Keratinocyte (primary cell): ENCODE measurements at regions not wholly inside any gene's neighbourhood (a gene's known extent, or its start where the extent isn't known, plus 50 kb on each side); places are given as distances from the start of the nearest gene placed in this dataset.

Experiments
- DNase-seq: peaks from one replicate; pipeline ENCODE4 v3.0.0-alpha.2; 2011; ENCODE audit warnings: low read depth, missing footprints, low spot score
- FAIRE-seq: peaks from 2 replicates; lab custom pipeline; 2011; peaks lifted over from hg19 to GRCh38; lab: Jason Lieb, UNC
- H2AFZ ChIP-seq: 2 replicates; pipeline ENCODE4 v1.6.0; 2012; ENCODE audit warnings: low read length, control low read depth, inconsistent platforms; ENCODE audit not compliant: control insufficient read depth
- H3K27ac ChIP-seq: 2 replicates; pipeline ENCODE4 v1.5.1; 2011; ENCODE audit warnings: low read length; ENCODE audit not compliant: control insufficient read depth, insufficient read depth
- H3K27me3 ChIP-seq: 3 replicates; pipeline ENCODE4 v1.6.0; 2011; ENCODE audit warnings: low read length; ENCODE audit not compliant: control insufficient read depth, insufficient read depth; ENCODE audit errors: extremely low read depth
- H3K36me3 ChIP-seq, 2 experiments: 2 replicates in 1 of 2; 3 replicates in 1 of 2; pipeline ENCODE4 v1.5.1; 2011; ENCODE audit warnings: low read length in 2 of 2, mild to moderate bottlenecking in 1 of 2; ENCODE audit not compliant: control insufficient read depth in 2 of 2, insufficient read depth in 2 of 2; ENCODE audit errors: extremely low read depth in 1 of 2
- H3K4me1 ChIP-seq: 3 replicates; pipeline ENCODE4 v1.5.1; 2011; ENCODE audit warnings: low read length; ENCODE audit not compliant: control insufficient read depth, insufficient read depth; ENCODE audit errors: extremely low read depth
- H3K4me2 ChIP-seq: 3 replicates; pipeline ENCODE4 v1.6.0; 2011; ENCODE audit warnings: low read depth, low read length; ENCODE audit not compliant: control insufficient read depth, insufficient read depth; ENCODE audit errors: extremely low read depth
- H3K4me3 ChIP-seq, 3 experiments: fragments of 200-600 bp in 1 of 3; sonication (generic) in 1 of 3; 2 replicates in 2 of 3; 3 replicates in 1 of 3; pipeline ENCODE4 v1.5.1; 2011 to 2016; ENCODE audit warnings: low read length in 3 of 3, mild to moderate bottlenecking in 3 of 3, control low read depth in 2 of 3, inconsistent platforms in 1 of 3, low read depth in 1 of 3, mixed read lengths in 1 of 3, mixed run types in 1 of 3, moderate library complexity in 1 of 3; ENCODE audit not compliant: control insufficient read depth in 2 of 3, insufficient read depth in 2 of 3; ENCODE audit errors: extremely low read depth in 1 of 3
- H3K79me2 ChIP-seq: 2 replicates; pipeline ENCODE4 v1.6.0; 2012; ENCODE audit warnings: low read length; ENCODE audit not compliant: control insufficient read depth, insufficient read depth
- H3K9ac ChIP-seq: 3 replicates; pipeline ENCODE4 v1.6.0; 2011; ENCODE audit warnings: low read length; ENCODE audit not compliant: control insufficient read depth, insufficient read depth; ENCODE audit errors: extremely low read depth
- H3K9me1 ChIP-seq: 3 replicates; pipeline ENCODE4 v1.6.0; 2011; ENCODE audit warnings: low read length; ENCODE audit not compliant: control insufficient read depth, insufficient read depth; ENCODE audit errors: extremely low read depth
- H3K9me3 ChIP-seq: 2 replicates; pipeline ENCODE4 v1.5.1; 2012; ENCODE audit warnings: low read depth, low read length; ENCODE audit not compliant: control insufficient read depth
- H4K20me1 ChIP-seq: 3 replicates; pipeline ENCODE4 v1.6.0; 2011; ENCODE audit warnings: low read length; ENCODE audit not compliant: control insufficient read depth, insufficient read depth; ENCODE audit errors: extremely low read depth
- CTCF ChIP-seq, 3 experiments: IDR thresholded peaks in 1 of 3; conservative IDR thresholded peaks in 1 of 3; optimal IDR thresholded peaks in 1 of 3; 2 replicates in 2 of 3; 3 replicates in 1 of 3; pipeline versions ENCODE3 to v1.5.1; 2011; ENCODE audit warnings: low read length in 3 of 3, mild to moderate bottlenecking in 3 of 3, moderate library complexity in 2 of 3, control low read depth in 1 of 3, inconsistent platforms in 1 of 3; ENCODE audit not compliant: insufficient read depth in 2 of 3; ENCODE audit errors: extremely low read depth in 1 of 3
- EZH2 ChIP-seq: IDR thresholded peaks from one replicate; pipeline ENCODE4 v1.6.1; 2012; ENCODE audit warnings: inconsistent platforms, mild to moderate bottlenecking, low read length, moderate library complexity
- dilution Hi-C: fragments of 300-500 bp; cut with MboI; formaldehyde crosslinking; loops from one replicate; pipeline ENCODE4 v1.7.0; 2020; ENCODE audit warnings: low sequenced_read_pairs; ENCODE audit not compliant: extremely low pct_ligation_motif_present

- H3K36me3 ChIP-seq = no peaks in the 10 kb centered on the region
- TF ChIP-seq CTCF (optimal IDR thresholded peaks at IDR 0.05 in 1 of 3, IDR thresholded peaks at IDR 0.05 in 1 of 3, conservative IDR thresholded peaks at IDR 0.05 in 1 of 3; ENCODE audit: extremely low read depth in 1 of 3, insufficient read depth in 2 of 3, low read length in 3 of 3) = no peak
- no peak for TF ChIP-seq EZH2
- H3K9me1 ChIP-seq = no peaks in the 10 kb centered on the region
- H3K4me3 ChIP-seq = no peak overlapping the region
- H3K4me2 ChIP-seq = no peak overlapping the region
- DNase-seq = no peak
- no peak overlapping the region for H3K27ac ChIP-seq
- peaks cover 4% of the 10 kb centered on the region for H3K4me1 ChIP-seq
- H3K27me3 ChIP-seq = no peaks in the 10 kb centered on the region
- H4K20me1 ChIP-seq = no peaks in the 10 kb centered on the region
- no peak overlapping the region for H2AFZ ChIP-seq
- no peaks in the 10 kb centered on the region for H3K9me3 ChIP-seq
- no peaks in the 10 kb centered on the region for H3K79me2 ChIP-seq
- H3K9ac ChIP-seq = no peak overlapping the region
- no peak for FAIRE-seq
- dilution Hi-C loops = no loop called here
Measured at GRCh38 chr1:200231787-200232231, 178.0 kb downstream of the ZNF281 start.

GRCh38 chr1:200230671-200231070, 179.2 kb downstream of the ZNF281 start:
- H3K4me2 ChIP-seq = no peak overlapping the region
- no peaks in the 10 kb centered on the region for H3K9me1 ChIP-seq
- H3K4me1 ChIP-seq = peaks cover 11% of the 10 kb centered on the region
- H3K79me2 ChIP-seq = no peaks in the 10 kb centered on the region
- H3K27ac ChIP-seq = no peak overlapping the region
- FAIRE-seq (no peak), DNase-seq (no peak)
- dilution Hi-C loops = no loop called here
- H3K9me3 ChIP-seq = no peaks in the 10 kb centered on the region
- TF ChIP-seq CTCF (optimal IDR thresholded peaks at IDR 0.05 in 1 of 3, IDR thresholded peaks at IDR 0.05 in 1 of 3, conservative IDR thresholded peaks at IDR 0.05 in 1 of 3; ENCODE audit: extremely low read depth in 1 of 3, insufficient read depth in 2 of 3, low read length in 3 of 3) (no peak), EZH2 (no peak)
- no peaks in the 10 kb centered on the region for H4K20me1 ChIP-seq
- H3K27me3 ChIP-seq = no peaks in the 10 kb centered on the region
- no peak overlapping the region for H3K4me3 ChIP-seq
- H2AFZ ChIP-seq = no peak overlapping the region
- H3K9ac ChIP-seq = no peak overlapping the region
- no peaks in the 10 kb centered on the region for H3K36me3 ChIP-seq
